MCF 10A (cell line): ENCODE measurements at regions not wholly inside any gene's neighbourhood (a gene's known extent, or its start where the extent isn't known, plus 50 kb on each side); places are given as distances from the start of the nearest gene placed in this dataset.

Source experiments
- BruUV-seq: library from RNA; stranded (reverse); fragments of 400-500 nt; replicated peaks from 2 replicates; lab custom pipeline; 2021; lab: Mats Ljungman, UMichigan
- CTCF ChIA-PET: fragments of 300-600 bp; sonication (Branson Sonifier 250); formaldehyde crosslinking; extraction: SDS; loops from one replicate; lab custom pipeline; 2021; ENCODE audit warnings: antibody characterized with exemption, inconsistent platforms; lab: Yijun Ruan, JAX
- POLR2A ChIA-PET: fragments of 300-600, 350-650 bp; sonication (Branson Sonifier 250); formaldehyde crosslinking; extraction: SDS; loops from one replicate; lab custom pipeline; 2020; ENCODE audit warnings: antibody characterized with exemption, inconsistent platforms; lab: Yijun Ruan, JAX
- DNase-seq: peaks from one replicate; pipeline ENCODE4 v3.0.0-alpha.2; 2018; ENCODE audit not compliant: unreplicated experiment
- H3K27ac Mint-ChIP-seq: one replicate; pipeline ENCODE4 v1.8.0; 2022; ENCODE audit warnings: mild to moderate bottlenecking, low read depth, mixed read lengths; ENCODE audit not compliant: unreplicated experiment
- H3K27me3 Mint-ChIP-seq: one replicate; pipeline ENCODE4 v1.8.0; 2022; ENCODE audit warnings: mixed read lengths; ENCODE audit not compliant: insufficient read depth, unreplicated experiment
- H3K36me3 Mint-ChIP-seq: one replicate; pipeline ENCODE4 v1.8.0; 2022; ENCODE audit warnings: mild to moderate bottlenecking, moderate library complexity, mixed read lengths; ENCODE audit not compliant: insufficient read depth, unreplicated experiment
- H3K4me1 Mint-ChIP-seq: one replicate; pipeline ENCODE4 v1.8.0; 2022; ENCODE audit warnings: mixed read lengths; ENCODE audit not compliant: insufficient read depth, unreplicated experiment
- H3K4me3 Mint-ChIP-seq: one replicate; pipeline ENCODE4 v1.8.0; 2022; ENCODE audit warnings: mild to moderate bottlenecking, moderate library complexity, mixed read lengths; ENCODE audit not compliant: unreplicated experiment
- H3K9me3 Mint-ChIP-seq: one replicate; pipeline ENCODE4 v1.8.0; 2022; ENCODE audit warnings: mixed read lengths; ENCODE audit not compliant: unreplicated experiment
- CTCF ChIP-seq: fragments of 200-600 bp; IDR thresholded peaks from one replicate; pipeline ENCODE4 v1.8.0; 2022; ENCODE audit warnings: antibody characterized with exemption, mild to moderate bottlenecking; ENCODE audit not compliant: unreplicated experiment
- intact Hi-C: fragments of 100-400 bp; cut with micrococcal nuclease; formaldehyde crosslinking; loops from 2 replicates; pipeline ENCODE4 v1.14.1; 2022

- intact Hi-C loops, result no loop called here
- no peak for DNase-seq
- peaks cover 10% of the 10 kb centered on the region for H3K4me1 Mint-ChIP-seq
- ChIA-PET POLR2A (no interaction called here), CTCF (interaction anchor here (0.6 to 1.0 kb wide), 4 partner anchors 42 to 693 kb away, joined by 3 to 5 read pairs (median 3); no protein-coding TSS in a partner anchor)
- H3K9me3 Mint-ChIP-seq, result no peaks in the 10 kb centered on the region
- H3K4me3 Mint-ChIP-seq, result no peak overlapping the region
- BruUV-seq, result no TSS peak
- TF ChIP-seq CTCF, result no peak
- H3K27ac Mint-ChIP-seq, result no peak overlapping the region
- H3K27me3 Mint-ChIP-seq, result no peaks in the 10 kb centered on the region
- peaks cover 6% of the 10 kb centered on the region for H3K36me3 Mint-ChIP-seq
Measured at GRCh38 chr15:66857694-66858093, 155.7 kb downstream of the SMAD6 start.

DNA sequence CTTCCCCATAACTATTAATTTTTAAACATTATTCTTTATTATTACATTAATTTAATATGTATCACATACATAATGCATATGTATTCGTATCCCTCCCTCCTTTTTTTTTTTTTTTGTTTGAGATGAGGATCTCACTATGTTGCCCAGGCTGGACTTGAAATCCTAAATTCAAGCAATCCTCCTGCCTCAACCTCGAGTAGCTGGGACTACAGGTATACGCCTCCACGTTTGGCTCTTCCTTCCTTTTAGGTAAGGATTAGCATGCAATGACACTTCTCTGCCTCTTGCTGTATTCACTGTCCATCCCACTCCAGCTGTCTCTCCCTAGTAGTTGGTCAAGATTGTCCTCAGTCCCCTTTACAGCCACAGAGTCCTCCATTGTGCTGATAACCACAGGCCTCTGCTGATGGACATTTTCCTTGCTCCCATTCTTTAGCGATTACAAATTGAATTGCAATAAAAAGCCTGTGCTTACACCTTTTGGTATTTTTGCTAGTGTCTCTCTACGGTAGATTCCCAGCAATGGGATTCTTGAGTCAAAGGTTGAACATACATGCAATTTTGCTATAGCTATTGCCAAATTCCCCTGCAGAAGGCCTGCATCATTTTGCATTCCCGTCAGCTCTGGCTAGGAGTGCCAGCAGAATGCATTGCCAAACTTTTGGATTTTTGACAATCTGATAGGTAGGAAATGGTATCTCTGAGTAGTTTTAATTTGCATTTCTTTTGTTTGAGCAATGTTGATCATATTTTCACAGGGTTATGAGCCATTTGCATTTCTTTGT is 156.6 kb downstream of the SMAD6 start:
- Mint-ChIP-seq H3K27me3 (no peaks in the 10 kb centered on the region), H3K27ac (no peak overlapping the region), H3K36me3 (no peaks in the 10 kb centered on the region), H3K4me3 (no peak overlapping the region), H3K9me3 (no peaks in the 10 kb centered on the region), H3K4me1 (peaks cover 19% of the 10 kb centered on the region)
- no peak for TF ChIP-seq CTCF
- ChIA-PET POLR2A (no interaction called here), CTCF (interaction anchor here (1.0 to 1.1 kb wide), 3 partner anchors 55 to 240 kb away, joined by 3 to 5 read pairs (median 4); no protein-coding TSS in a partner anchor)
- BruUV-seq, result no TSS peak
- DNase-seq, result no peak
- intact Hi-C loops, result no loop called here

DNA sequence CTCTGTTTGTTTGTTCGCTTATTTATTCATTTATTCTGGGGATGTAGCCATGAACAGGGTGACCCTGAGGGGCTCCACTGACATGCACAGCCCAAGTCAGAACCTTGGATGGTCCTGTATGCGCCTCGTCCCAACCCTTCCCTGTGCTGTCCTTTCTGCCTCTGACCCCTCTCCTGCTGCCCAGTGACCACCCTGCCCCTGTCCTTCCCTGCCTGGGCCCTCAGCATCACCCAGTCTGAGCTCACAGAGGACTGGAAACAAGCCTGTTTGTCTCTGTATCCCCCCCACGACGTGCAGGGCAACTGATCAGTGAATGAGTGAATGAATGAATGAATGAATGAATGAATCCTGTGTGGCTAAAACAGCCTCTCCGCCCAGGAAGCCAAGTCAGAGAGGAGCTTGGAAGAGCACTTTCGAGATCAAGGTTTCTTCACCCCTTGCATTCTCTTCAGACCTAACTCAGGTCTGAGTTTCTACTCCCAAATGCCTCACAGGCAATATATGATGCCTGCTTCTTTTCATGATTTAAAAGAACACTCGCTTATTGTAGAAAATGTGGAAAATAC is 157.7 kb downstream of the SMAD6 start:
- no peak overlapping the region for H3K27ac Mint-ChIP-seq
- intact Hi-C loops, result no loop called here
- H3K27me3 Mint-ChIP-seq, result no peaks in the 10 kb centered on the region
- no peak for TF ChIP-seq CTCF
- no peak for DNase-seq
- peaks cover 20% of the 10 kb centered on the region for H3K4me1 Mint-ChIP-seq
- no peaks in the 10 kb centered on the region for H3K36me3 Mint-ChIP-seq
- no peak overlapping the region for H3K4me3 Mint-ChIP-seq
- ChIA-PET POLR2A (no interaction called here), CTCF (interaction anchor here (0.6 kb wide), 2 partner anchors 157 to 498 kb away, joined by 3 to 4 read pairs; no protein-coding TSS in a partner anchor)
- BruUV-seq, result no TSS peak
- no peaks in the 10 kb centered on the region for H3K9me3 Mint-ChIP-seq

DNA sequence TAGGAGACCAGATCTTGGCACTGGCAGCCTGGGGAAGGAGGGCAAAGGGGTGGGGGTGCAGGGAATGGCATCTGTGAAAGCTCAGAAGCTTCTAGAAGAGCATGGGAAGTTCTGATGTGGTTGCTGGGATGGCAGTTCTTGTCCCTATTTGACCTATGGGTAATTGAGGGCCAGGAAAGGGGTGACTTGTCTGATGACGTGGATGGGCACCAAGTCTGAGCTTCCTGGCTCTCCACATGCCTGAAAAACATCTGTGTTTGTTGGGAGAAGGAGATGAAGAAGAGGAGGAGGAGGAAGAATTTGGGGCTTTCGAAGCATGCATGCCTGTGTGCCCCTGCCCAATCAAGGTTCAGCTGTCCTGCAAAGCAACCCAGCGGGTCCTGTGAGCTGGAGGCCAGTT is 158.8 kb downstream of the SMAD6 start:
- ChIA-PET CTCF (interaction anchor here (0.6 to 2.3 kb wide), 6 partner anchors 10 to 364 kb away, joined by 3 to 35 read pairs (median 5); no protein-coding TSS in a partner anchor), POLR2A (no interaction called here)
- intact Hi-C loops, result no loop called here
- TF ChIP-seq CTCF, result no peak
- no peaks in the 10 kb centered on the region for H3K27me3 Mint-ChIP-seq
- H3K4me1 Mint-ChIP-seq, result peaks cover 20% of the 10 kb centered on the region
- no peak overlapping the region for H3K4me3 Mint-ChIP-seq
- no peaks in the 10 kb centered on the region for H3K9me3 Mint-ChIP-seq
- no peak overlapping the region for H3K27ac Mint-ChIP-seq
- no TSS peak for BruUV-seq
- DNase-seq, result no peak
- H3K36me3 Mint-ChIP-seq, result no peaks in the 10 kb centered on the region
